ENCODE measurements at regions not wholly inside any gene's neighbourhood (a gene's known extent, or its start where the extent isn't known, plus 50 kb on each side); places are given as distances from the start of the nearest gene placed in this dataset.

DNA sequence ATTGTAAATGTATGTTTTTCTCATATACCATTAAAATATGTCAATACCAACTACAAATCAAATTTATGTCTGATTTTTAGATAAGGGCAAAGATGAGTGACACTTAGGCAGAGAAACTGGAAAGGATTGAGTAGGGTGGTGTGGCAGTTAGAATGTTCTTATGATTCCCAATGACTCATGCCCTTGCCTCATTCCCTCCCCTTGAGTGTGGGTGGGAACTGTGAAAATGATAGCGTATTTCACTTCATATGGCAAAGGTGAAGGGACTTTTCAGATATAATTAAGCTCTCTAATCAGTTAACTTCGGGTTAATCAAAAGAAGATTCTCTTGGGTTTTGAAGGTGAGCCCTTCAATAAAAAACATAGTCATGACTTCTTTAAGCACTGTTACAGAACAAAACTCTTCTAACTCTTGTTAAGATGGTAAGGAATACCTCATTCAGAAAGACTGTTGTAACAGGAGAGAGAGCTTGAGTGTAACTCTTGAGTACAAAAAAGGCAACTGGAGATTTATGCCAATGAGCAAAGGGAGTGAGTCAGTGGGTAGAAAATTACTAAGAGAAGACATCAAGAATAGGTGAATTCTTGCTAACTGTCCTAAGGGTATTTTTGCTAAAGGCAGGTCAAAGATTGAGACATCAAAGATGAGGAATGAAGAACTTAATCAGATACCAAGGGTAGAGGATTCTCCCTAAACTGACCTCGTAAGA is 329.5 kb downstream of the KCTD8 start:
- no peak for DNase-seq
- H3K27me3 ChIP-seq = no peaks in the 10 kb centered on the region
- no peaks in the 10 kb centered on the region for H3K36me3 ChIP-seq (ENCODE audit: low read depth, missing control alignments)
- TF ChIP-seq, protein P1, sequence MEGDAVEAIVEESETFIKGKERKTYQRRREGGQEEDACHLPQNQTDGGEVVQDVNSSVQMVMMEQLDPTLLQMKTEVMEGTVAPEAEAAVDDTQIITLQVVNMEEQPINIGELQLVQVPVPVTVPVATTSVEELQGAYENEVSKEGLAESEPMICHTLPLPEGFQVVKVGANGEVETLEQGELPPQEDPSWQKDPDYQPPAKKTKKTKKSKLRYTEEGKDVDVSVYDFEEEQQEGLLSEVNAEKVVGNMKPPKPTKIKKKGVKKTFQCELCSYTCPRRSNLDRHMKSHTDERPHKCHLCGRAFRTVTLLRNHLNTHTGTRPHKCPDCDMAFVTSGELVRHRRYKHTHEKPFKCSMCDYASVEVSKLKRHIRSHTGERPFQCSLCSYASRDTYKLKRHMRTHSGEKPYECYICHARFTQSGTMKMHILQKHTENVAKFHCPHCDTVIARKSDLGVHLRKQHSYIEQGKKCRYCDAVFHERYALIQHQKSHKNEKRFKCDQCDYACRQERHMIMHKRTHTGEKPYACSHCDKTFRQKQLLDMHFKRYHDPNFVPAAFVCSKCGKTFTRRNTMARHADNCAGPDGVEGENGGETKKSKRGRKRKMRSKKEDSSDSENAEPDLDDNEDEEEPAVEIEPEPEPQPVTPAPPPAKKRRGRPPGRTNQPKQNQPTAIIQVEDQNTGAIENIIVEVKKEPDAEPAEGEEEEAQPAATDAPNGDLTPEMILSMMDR (IDR thresholded peaks at IDR 0.05) = no peak
- no peak for TF ChIP-seq POLR2A (IDR thresholded peaks at IDR 0.05)
- H3K4me1 ChIP-seq = no peaks in the 10 kb centered on the region
- WGBS, 2 donors = 69 to 78% methylated on average over 3 of the region's 3 CpGs
- H3K27ac ChIP-seq = no peak overlapping the region
- no peak overlapping the region for H3K4me3 ChIP-seq
- H3K9me3 ChIP-seq = no peaks in the 10 kb centered on the region
- intact Hi-C loops (cut with DNase I; ENCODE audit: low total_unique reads) = no loop called here

GRCh38 chr4:44120646-44121045 is 328.0 kb downstream of the KCTD8 start:
- H3K4me1 ChIP-seq = no peaks in the 10 kb centered on the region
- H3K36me3 ChIP-seq (ENCODE audit: low read depth, missing control alignments) = no peaks in the 10 kb centered on the region
- no peak overlapping the region for H3K4me3 ChIP-seq
- TF ChIP-seq, protein P1 (IDR thresholded peaks at IDR 0.05) = no peak
- TF ChIP-seq POLR2A (IDR thresholded peaks at IDR 0.05) = no peak
- H3K9me3 ChIP-seq = no peaks in the 10 kb centered on the region
- no peaks in the 10 kb centered on the region for H3K27me3 ChIP-seq
- intact Hi-C loops (cut with DNase I; ENCODE audit: low total_unique reads) = no loop called here
- no peak overlapping the region for H3K27ac ChIP-seq
- DNase-seq = no peak
- 64 to 67% methylated on average over 2 of the region's 2 CpGs for WGBS, 2 donors

GRCh38 chr4:44121210-44121609 is 327.4 kb downstream of the KCTD8 start:
- intact Hi-C loops (cut with DNase I; ENCODE audit: low total_unique reads) = no loop called here
- no peak overlapping the region for H3K4me3 ChIP-seq
- H3K9me3 ChIP-seq = no peaks in the 10 kb centered on the region
- no peak overlapping the region for H3K27ac ChIP-seq
- DNase-seq = no peak
- H3K27me3 ChIP-seq = no peaks in the 10 kb centered on the region
- TF ChIP-seq, protein P1 (IDR thresholded peaks at IDR 0.05) = no peak
- TF ChIP-seq POLR2A (IDR thresholded peaks at IDR 0.05) = no peak
- H3K4me1 ChIP-seq = no peaks in the 10 kb centered on the region
- no peaks in the 10 kb centered on the region for H3K36me3 ChIP-seq (ENCODE audit: low read depth, missing control alignments)
- 62 to 67% methylated on average over 1 of the region's 1 CpG for whole genome bisulfite sequencing, 2 donors

Small RNAs in the stretch of these regions (small RNA-seq; reads per million reads assigned to genes)
- gene AC098590.2 (0 reads per million in 2 donors), gene RN7SL193P (0 reads per million in 2 donors)
